Hippocampal formation (tissue), 2 donors: ENCODE measurements at regions not wholly inside any gene's neighbourhood (a gene's known extent, or its start where the extent isn't known, plus 50 kb on each side); places are given as distances from the start of the nearest gene placed in this dataset.

Experiments used
- DNase-seq, 2 donors: peaks; one replicate each; lab custom pipeline; 2025; lab: John Stamatoyannopoulos, UW

GRCh38 chr2:134079373-134079772 is 174.5 kb upstream of the MGAT5 start:
- DNase-seq: no peak

GRCh38 chr2:134080386-134081089 is 173.3 kb upstream of the MGAT5 start:
- no peak for DNase-seq

GRCh38 chr2:134081238-134081938 is 172.5 kb upstream of the MGAT5 start:
- DNase-seq: no peak

GRCh38 chr2:134083548-134083947 is 170.3 kb upstream of the MGAT5 start:
- DNase-seq: no peak

GRCh38 chr2:134086594-134087219 is 167.2 kb upstream of the MGAT5 start:
- DNase-seq: no peak

GRCh38 chr2:134087371-134087921 is 166.4 kb upstream of the MGAT5 start:
- DNase-seq: no peak

- DNase-seq: no peak
These were observed 164.4 kb upstream of the MGAT5 start for GRCh38 chr2:134089454-134089853.

GRCh38 chr2:134097740-134098139 is 156.1 kb upstream of the MGAT5 start:
- DNase-seq: no peak

- DNase-seq: no peak
These were observed 155.6 kb upstream of the MGAT5 start for GRCh38 chr2:134098321-134098720.

- no peak for DNase-seq
These were observed 154.6 kb upstream of the MGAT5 start for GRCh38 chr2:134099273-134099672.

GRCh38 chr2:134103196-134103595 is 150.7 kb upstream of the MGAT5 start:
- DNase-seq: no peak

- no peak for DNase-seq
These were observed 149.1 kb upstream of the MGAT5 start for GRCh38 chr2:134104754-134105153.

GRCh38 chr2:134107402-134107801 is 146.5 kb upstream of the MGAT5 start:
- DNase-seq: no peak

- DNase-seq: no peak
These were observed 145.8 kb upstream of the MGAT5 start for GRCh38 chr2:134108113-134108512.

- no peak for DNase-seq
These were observed 144.6 kb upstream of the MGAT5 start for GRCh38 chr2:134109246-134109645.

- no peak for DNase-seq
These were observed 144.1 kb upstream of the MGAT5 start for GRCh38 chr2:134109725-134110124.

GRCh38 chr2:134110532-134110931 is 143.3 kb upstream of the MGAT5 start:
- no peak for DNase-seq

- DNase-seq: no peak
These were observed 136.2 kb upstream of the MGAT5 start for GRCh38 chr2:134117676-134118075.

- peak; percentile 80 to 95 for DNase-seq
These were observed 135.4 kb upstream of the MGAT5 start for GRCh38 chr2:134118279-134119116.

- no peak for DNase-seq
These were observed 134.7 kb upstream of the MGAT5 start for GRCh38 chr2:134119117-134119712.

- peak; percentile 89 to 96 for DNase-seq
These were observed 134.0 kb upstream of the MGAT5 start for GRCh38 chr2:134119713-134120405.
